B cell (primary cell): ENCODE measurements at regions not wholly inside any gene's neighbourhood (a gene's known extent, or its start where the extent isn't known, plus 50 kb on each side); places are given as distances from the start of the nearest gene placed in this dataset.

ENCODE experiments used
- ATAC-seq: fragments of 200-7000 bp; cut with Tn5 transposase; one replicate; pipeline ENCODE4 v1.10.0; 2021; ENCODE audit warnings: low read depth, mild to moderate bottlenecking, moderate number of reproducible peaks, moderate library complexity
- CTCF ChIA-PET: fragments of 350-600 bp; sonication (Branson Sonifier 250); formaldehyde crosslinking; loops from one replicate; lab custom pipeline; 2021; ENCODE audit warnings: antibody characterized with exemption, inconsistent platforms; lab: Charles Lee
- POLR2A ChIA-PET: fragments of 350-600 bp; sonication (Branson Sonifier 250); formaldehyde crosslinking; loops from one replicate; lab custom pipeline; 2021; ENCODE audit warnings: antibody characterized with exemption; lab: Charles Lee
- DNase-seq: peaks from one replicate; pipeline ENCODE4 v3.0.0; 2013
- H2AFZ ChIP-seq: 2 replicates; pipeline ENCODE4 v1.6.1; 2012; ENCODE audit warnings: mild to moderate bottlenecking, low read depth, low read length; ENCODE audit not compliant: insufficient read depth, poor library complexity, severe bottlenecking
- H3K27ac ChIP-seq, 2 donors: 1 replicate in 1 of 2; 2 replicates in 1 of 2; pipeline ENCODE4 v1.5.1; 2012 to 2013; ENCODE audit warnings: low read length in 2 of 2, mild to moderate bottlenecking in 2 of 2, moderate library complexity in 1 of 2
- H3K27me3 ChIP-seq, 4 experiments: fragments of 200-600 bp in 1 of 4; sonication (generic) in 1 of 4; replicated peaks in 1 of 4; 1 replicate in 2 of 4; 2 replicates in 2 of 4; pipeline versions ENCODE4 v1.6.1 to v1.7.0; 2013 to 2016; ENCODE audit warnings: low read length in 3 of 4, mild to moderate bottlenecking in 2 of 4, mixed read lengths in 1 of 4, moderate library complexity in 1 of 4; ENCODE audit not compliant: insufficient read depth in 4 of 4, control insufficient read depth in 3 of 4; ENCODE audit errors: control extremely low read depth in 1 of 4
- H3K36me3 ChIP-seq, 2 experiments: replicated peaks in 1 of 2; 1 replicate in 1 of 2; 2 replicates in 1 of 2; pipeline versions ENCODE4 v1.6.1 to v1.7.1; 2013; ENCODE audit warnings: low read length in 1 of 2; ENCODE audit not compliant: insufficient read depth in 2 of 2, control insufficient read depth in 1 of 2; ENCODE audit errors: control extremely low read depth in 1 of 2, extremely low read depth in 1 of 2
- H3K4me1 ChIP-seq, 2 donors: fragments of 200-600 bp in 1 of 2; sonication (generic) in 1 of 2; 1 replicate in 1 of 2; 2 replicates in 1 of 2; pipeline versions ENCODE4 v1.5.1 to v1.6.1; 2013 to 2017; ENCODE audit warnings: low read length in 2 of 2; ENCODE audit not compliant: control insufficient read depth in 2 of 2, insufficient read depth in 2 of 2
- H3K4me2 ChIP-seq: replicated peaks from 2 replicates; pipeline ENCODE3; 2012; ENCODE audit warnings: mild to moderate bottlenecking, low read depth, low read length; ENCODE audit not compliant: poor library complexity, severe bottlenecking
- H3K4me3 ChIP-seq, 5 experiments: fragments of 200-600 bp in 1 of 5; sonication (generic) in 1 of 5; 1 replicate in 3 of 5; 2 replicates in 2 of 5; pipeline versions ENCODE4 v1.5.1 to v1.7.0; 2011 to 2016; ENCODE audit warnings: low read length in 4 of 5, mild to moderate bottlenecking in 4 of 5, low read depth in 2 of 5, control low read depth in 1 of 5, moderate library complexity in 1 of 5; ENCODE audit not compliant: insufficient read depth in 1 of 5; ENCODE audit errors: control extremely low read depth in 1 of 5, extremely low read depth in 1 of 5
- H3K79me2 ChIP-seq: fragments of 200-600 bp; sonication (generic); one replicate; pipeline ENCODE4 v1.6.0; 2016; ENCODE audit warnings: low read length; ENCODE audit not compliant: control insufficient read depth, insufficient read depth
- H3K9ac ChIP-seq: fragments of 200-600 bp; sonication (generic); 2 replicates; pipeline ENCODE4 v1.6.1; 2017; ENCODE audit warnings: mild to moderate bottlenecking, low read length, moderate library complexity
- H3K9me3 ChIP-seq, 3 donors: one replicate each; pipeline versions ENCODE4 v1.6.1 to v1.7.1; 2013; ENCODE audit warnings: low read length in 2 of 3; ENCODE audit not compliant: control insufficient read depth in 2 of 3, insufficient read depth in 1 of 3; ENCODE audit errors: control extremely low read depth in 1 of 3
- H4K20me1 ChIP-seq: 2 replicates; pipeline ENCODE4 v1.6.0; 2012; ENCODE audit warnings: mild to moderate bottlenecking, low read length; ENCODE audit not compliant: insufficient read depth, control insufficient read depth, poor library complexity, severe bottlenecking
- H3K27ac Mint-ChIP-seq: one replicate; pipeline ENCODE4 v1.8.0; 2021; ENCODE audit warnings: mixed read lengths
- H3K27me3 Mint-ChIP-seq: one replicate; pipeline ENCODE4 v1.8.0; 2021; ENCODE audit warnings: mixed read lengths
- H3K4me1 Mint-ChIP-seq: one replicate; pipeline ENCODE4 v1.8.0; 2021; ENCODE audit warnings: mixed read lengths
- H3K4me3 Mint-ChIP-seq: one replicate; pipeline ENCODE4 v1.8.0; 2021; ENCODE audit warnings: mixed read lengths
- H3K9me3 Mint-ChIP-seq: one replicate; pipeline ENCODE4 v1.8.0; 2022; ENCODE audit warnings: mixed read lengths; ENCODE audit not compliant: insufficient read depth
- CTCF ChIP-seq: fragments of 200-600 bp; IDR thresholded peaks from one replicate; pipeline ENCODE4 v1.8.0; 2022; ENCODE audit warnings: antibody characterized with exemption, mild to moderate bottlenecking
- EZH2 ChIP-seq: IDR thresholded peaks from 2 replicates; pipeline ENCODE4 v1.6.1; 2012; ENCODE audit warnings: borderline replicate concordance, low read depth, mild to moderate bottlenecking, moderate library complexity, low read length; ENCODE audit not compliant: insufficient read depth, poor library complexity, severe bottlenecking
- WGBS: methylation state at CpG from one replicate; pipeline ENCODE4 v1.1.5; 2013; ENCODE audit warnings: missing lambda C conversion rate; ENCODE audit not compliant: insufficient coverage; 5-methylcytosine and 5-hydroxymethylcytosine counted together
- intact Hi-C: fragments of 100-400 bp; cut with micrococcal nuclease; formaldehyde crosslinking; loops from one replicate; pipeline ENCODE4 v1.10.0; 2022

DNA sequence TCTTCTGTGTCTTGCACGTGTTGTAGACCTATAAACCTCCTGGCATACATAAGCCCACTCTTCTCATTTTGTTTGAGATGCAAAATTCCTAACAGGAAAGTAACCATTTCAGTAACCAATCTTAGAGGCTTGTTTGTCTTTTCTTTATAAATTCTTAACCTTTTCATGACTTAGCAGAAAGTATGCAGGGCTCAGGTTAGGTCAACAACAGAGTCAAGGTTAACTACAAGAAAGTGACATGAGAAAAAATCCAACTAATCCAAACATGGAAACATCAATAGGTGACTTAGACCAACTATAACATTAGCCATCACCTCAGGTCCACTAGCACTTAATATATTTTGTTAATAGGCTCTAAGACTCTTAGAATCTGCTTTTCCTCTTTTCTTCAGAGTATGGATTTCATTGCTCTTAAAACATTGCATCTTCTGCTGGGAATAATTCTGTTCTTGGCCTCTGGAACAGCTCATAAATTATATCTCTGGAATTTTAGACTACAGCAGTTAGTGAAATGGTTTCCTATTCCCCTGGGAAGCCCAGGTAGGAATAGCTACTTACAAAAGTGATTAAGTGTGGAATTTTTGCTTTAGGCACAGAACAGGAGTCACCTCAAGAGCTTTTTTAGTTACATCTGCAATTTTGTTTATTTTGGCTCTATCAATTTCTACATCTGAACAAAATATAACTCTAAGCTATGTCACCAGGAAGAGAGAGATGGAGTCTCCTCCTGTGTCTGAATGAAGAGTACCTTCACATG lies 155.3 kb upstream of the ANKRD55 start:
- no peak overlapping the region for H2AFZ ChIP-seq
- H4K20me1 ChIP-seq: no peaks in the 10 kb centered on the region
- H3K9ac ChIP-seq: no peak overlapping the region
- ATAC-seq (no peak), DNase-seq (no peak)
- Mint-ChIP-seq H3K9me3 (peaks cover 2% of the 10 kb centered on the region), H3K27me3 (no peaks in the 10 kb centered on the region), H3K4me3 (no peak overlapping the region), H3K27ac (no peak overlapping the region), H3K4me1 (peaks cover 15% of the 10 kb centered on the region)
- WGBS: 100% methylated on average over 1 of the region's 1 CpG
- H3K27ac ChIP-seq: no peak overlapping the region
- no peak overlapping the region for H3K4me2 ChIP-seq
- H3K79me2 ChIP-seq: no peaks in the 10 kb centered on the region
- intact Hi-C loops: no loop called here
- CTCF ChIA-PET: no interaction called here
- POLR2A ChIA-PET: no interaction called here
- TF ChIP-seq EZH2: no peak
- no peak for TF ChIP-seq CTCF
- peaks cover 0 to 26% of the 10 kb centered on the region in 2 donors for H3K4me1 ChIP-seq
- no peaks in the 10 kb centered on the region for H3K36me3 ChIP-seq
- no peaks in the 10 kb centered on the region for H3K27me3 ChIP-seq
- H3K4me3 ChIP-seq: no peak overlapping the region
- no peaks in the 10 kb centered on the region for H3K9me3 ChIP-seq

- Mint-ChIP-seq H3K27me3 (no peaks in the 10 kb centered on the region), H3K4me3 (no peak overlapping the region), H3K9me3 (no peaks in the 10 kb centered on the region), H3K4me1 (peaks cover 2% of the 10 kb centered on the region), H3K27ac (no peak overlapping the region)
- no peak overlapping the region for H3K27ac ChIP-seq
- no peaks in the 10 kb centered on the region for H3K79me2 ChIP-seq
- H3K9me3 ChIP-seq: no peaks in the 10 kb centered on the region
- DNase-seq (no peak), ATAC-seq (no peak)
- POLR2A ChIA-PET: no interaction called here
- TF ChIP-seq CTCF: no peak
- TF ChIP-seq EZH2: no peak
- no peak overlapping the region for H2AFZ ChIP-seq
- H3K27me3 ChIP-seq: no peaks in the 10 kb centered on the region
- no peak overlapping the region for H3K4me2 ChIP-seq
- H3K9ac ChIP-seq: no peak overlapping the region
- peaks cover 0 to 4% of the 10 kb centered on the region in 2 donors for H3K4me1 ChIP-seq
- no peaks in the 10 kb centered on the region for H3K36me3 ChIP-seq
- intact Hi-C loops: no loop called here
- H4K20me1 ChIP-seq: no peaks in the 10 kb centered on the region
- no peak overlapping the region for H3K4me3 ChIP-seq
- CTCF ChIA-PET: no interaction called here
- WGBS: 100% methylated on average over 1 of the region's 2 CpGs
Measured at GRCh38 chr5:56386046-56386445, 152.9 kb upstream of the ANKRD55 start.
